Activated naive CD4-positive, alpha-beta T cell treated with anti-CD3 and anti-CD28 coated beads for 36 hours (primary cell): ENCODE measurements at regions not wholly inside any gene's neighbourhood (a gene's known extent, or its start where the extent isn't known, plus 50 kb on each side); places are given as distances from the start of the nearest gene placed in this dataset.

Experiments used
- CTCF ChIA-PET: fragments of 350-600 bp; sonication (Branson Sonifier 250); formaldehyde crosslinking; loops from one replicate; lab custom pipeline; 2021; ENCODE audit warnings: antibody characterized with exemption; lab: Charles Lee
- DNase-seq: peaks from one replicate; pipeline ENCODE4 v3.0.0-alpha.2; 2020
- H3K27ac Mint-ChIP-seq: one replicate; pipeline ENCODE4 v1.8.0; 2021; ENCODE audit warnings: mild to moderate bottlenecking, mixed read lengths
- H3K27me3 Mint-ChIP-seq: one replicate; pipeline ENCODE4 v1.8.0; 2021; ENCODE audit warnings: low read depth, mixed read lengths
- H3K36me3 Mint-ChIP-seq: one replicate; pipeline ENCODE4 v1.8.0; 2021; ENCODE audit warnings: low read depth, mixed read lengths
- H3K4me1 Mint-ChIP-seq: one replicate; pipeline ENCODE4 v1.8.0; 2021; ENCODE audit warnings: low read depth, mixed read lengths
- H3K4me3 Mint-ChIP-seq: one replicate; pipeline ENCODE4 v1.8.0; 2021; ENCODE audit warnings: mild to moderate bottlenecking, moderate library complexity, mixed read lengths
- H3K9me3 Mint-ChIP-seq: one replicate; pipeline ENCODE4 v1.8.0; 2021; ENCODE audit warnings: mixed read lengths
- intact Hi-C: fragments of 100-400 bp; cut with micrococcal nuclease; formaldehyde crosslinking; loops from one replicate; pipeline ENCODE4 v1.15.1; 2023

GRCh38 chr17:13931111-13931526 lies 138.2 kb upstream of the COX10 start:
- H3K9me3 Mint-ChIP-seq, result no peaks in the 10 kb centered on the region
- CTCF ChIA-PET, result interaction anchor here (0.7 kb wide), 1 partner anchor 393 kb away, joined by 3 read pairs; no protein-coding TSS in a partner anchor
- DNase-seq, result no peak
- no peaks in the 10 kb centered on the region for H3K36me3 Mint-ChIP-seq
- no peak overlapping the region for H3K4me3 Mint-ChIP-seq
- no peaks in the 10 kb centered on the region for H3K27me3 Mint-ChIP-seq
- H3K4me1 Mint-ChIP-seq, result no peaks in the 10 kb centered on the region
- intact Hi-C loops, result no loop called here
- H3K27ac Mint-ChIP-seq, result no peak overlapping the region

- CTCF ChIA-PET, result interaction anchor here (0.6 kb wide), 1 partner anchor 25 kb away, joined by 5 read pairs; no protein-coding TSS in a partner anchor
- no peaks in the 10 kb centered on the region for H3K27me3 Mint-ChIP-seq
- H3K4me1 Mint-ChIP-seq, result no peaks in the 10 kb centered on the region
- intact Hi-C loops, result no loop called here
- no peaks in the 10 kb centered on the region for H3K9me3 Mint-ChIP-seq
- no peak overlapping the region for H3K4me3 Mint-ChIP-seq
- H3K36me3 Mint-ChIP-seq, result no peaks in the 10 kb centered on the region
- no peak overlapping the region for H3K27ac Mint-ChIP-seq
- DNase-seq, result no peak
Measured at GRCh38 chr17:13931800-13932460, 137.4 kb upstream of the COX10 start.

- Mint-ChIP-seq H3K4me1 (no peaks in the 10 kb centered on the region), H3K27me3 (no peaks in the 10 kb centered on the region), H3K36me3 (no peaks in the 10 kb centered on the region), H3K4me3 (no peak overlapping the region), H3K27ac (no peak overlapping the region), H3K9me3 (peaks cover 2% of the 10 kb centered on the region)
- CTCF ChIA-PET, result no interaction called here
- intact Hi-C loops, result no loop called here
- no peak for DNase-seq
Measured at GRCh38 chr17:13933441-13934276, 135.6 kb upstream of the COX10 start.

- no peak for DNase-seq
- Mint-ChIP-seq H3K27me3 (no peaks in the 10 kb centered on the region), H3K9me3 (peaks cover 2% of the 10 kb centered on the region), H3K4me1 (no peaks in the 10 kb centered on the region), H3K36me3 (peaks cover 4% of the 10 kb centered on the region), H3K4me3 (no peak overlapping the region), H3K27ac (no peak overlapping the region)
- intact Hi-C loops, result no loop called here
- CTCF ChIA-PET, result no interaction called here
Measured at GRCh38 chr17:13939222-13939621, 130.1 kb upstream of the COX10 start.

- Mint-ChIP-seq H3K9me3 (peaks cover 2% of the 10 kb centered on the region), H3K27ac (no peak overlapping the region), H3K4me3 (no peak overlapping the region), H3K4me1 (no peaks in the 10 kb centered on the region), H3K27me3 (no peaks in the 10 kb centered on the region), H3K36me3 (peaks cover 4% of the 10 kb centered on the region)
- CTCF ChIA-PET, result no interaction called here
- no peak for DNase-seq
- intact Hi-C loops, result no loop called here
Measured at GRCh38 chr17:13940858-13941665, 128.2 kb upstream of the COX10 start.

- CTCF ChIA-PET, result no interaction called here
- Mint-ChIP-seq H3K9me3 (peaks cover 2% of the 10 kb centered on the region), H3K4me1 (no peaks in the 10 kb centered on the region), H3K4me3 (no peak overlapping the region), H3K27ac (no peak overlapping the region), H3K27me3 (no peaks in the 10 kb centered on the region), H3K36me3 (peaks cover 4% of the 10 kb centered on the region)
- intact Hi-C loops, result no loop called here
- DNase-seq, result no peak
Measured at GRCh38 chr17:13941781-13942180, 127.5 kb upstream of the COX10 start.

GRCh38 chr17:13943909-13944308 lies 125.4 kb upstream of the COX10 start:
- Mint-ChIP-seq H3K4me1 (no peaks in the 10 kb centered on the region), H3K4me3 (no peak overlapping the region), H3K27me3 (no peaks in the 10 kb centered on the region), H3K36me3 (peaks cover 4% of the 10 kb centered on the region), H3K9me3 (no peaks in the 10 kb centered on the region), H3K27ac (no peak overlapping the region)
- intact Hi-C loops, result no loop called here
- no peak for DNase-seq
- CTCF ChIA-PET, result no interaction called here

GRCh38 chr17:13947499-13947898 lies 121.8 kb upstream of the COX10 start:
- H3K27me3 Mint-ChIP-seq, result no peaks in the 10 kb centered on the region
- DNase-seq, result no peak
- no peaks in the 10 kb centered on the region for H3K9me3 Mint-ChIP-seq
- no peaks in the 10 kb centered on the region for H3K36me3 Mint-ChIP-seq
- CTCF ChIA-PET, result no interaction called here
- H3K4me3 Mint-ChIP-seq, result no peak overlapping the region
- no peak overlapping the region for H3K27ac Mint-ChIP-seq
- no peaks in the 10 kb centered on the region for H3K4me1 Mint-ChIP-seq
- intact Hi-C loops, result no loop called here

- Mint-ChIP-seq H3K36me3 (no peaks in the 10 kb centered on the region), H3K4me1 (no peaks in the 10 kb centered on the region), H3K27me3 (no peaks in the 10 kb centered on the region), H3K4me3 (no peak overlapping the region), H3K9me3 (no peaks in the 10 kb centered on the region), H3K27ac (no peak overlapping the region)
- no peak for DNase-seq
- CTCF ChIA-PET, result no interaction called here
- intact Hi-C loops, result no loop called here
Measured at GRCh38 chr17:13952009-13952750, 117.1 kb upstream of the COX10 start.

- DNase-seq, result no peak
- Mint-ChIP-seq H3K4me1 (no peaks in the 10 kb centered on the region), H3K36me3 (no peaks in the 10 kb centered on the region), H3K27ac (no peak overlapping the region), H3K9me3 (no peaks in the 10 kb centered on the region), H3K27me3 (no peaks in the 10 kb centered on the region), H3K4me3 (no peak overlapping the region)
- CTCF ChIA-PET, result no interaction called here
- intact Hi-C loops, result no loop called here
Measured at GRCh38 chr17:13953841-13954240, 115.5 kb upstream of the COX10 start.

- no peaks in the 10 kb centered on the region for H3K27me3 Mint-ChIP-seq
- H3K9me3 Mint-ChIP-seq, result no peaks in the 10 kb centered on the region
- no peak for DNase-seq
- peaks cover 3% of the 10 kb centered on the region for H3K4me1 Mint-ChIP-seq
- intact Hi-C loops, result no loop called here
- CTCF ChIA-PET, result no interaction called here
- no peak overlapping the region for H3K27ac Mint-ChIP-seq
- H3K36me3 Mint-ChIP-seq, result no peaks in the 10 kb centered on the region
- H3K4me3 Mint-ChIP-seq, result no peak overlapping the region
Measured at GRCh38 chr17:13957636-13958035, 111.7 kb upstream of the COX10 start.

- Mint-ChIP-seq H3K4me1 (peaks cover 6% of the 10 kb centered on the region), H3K27ac (no peak overlapping the region), H3K36me3 (no peaks in the 10 kb centered on the region), H3K4me3 (no peak overlapping the region), H3K9me3 (no peaks in the 10 kb centered on the region), H3K27me3 (no peaks in the 10 kb centered on the region)
- DNase-seq, result no peak
- intact Hi-C loops, result no loop called here
- CTCF ChIA-PET, result no interaction called here
Measured at GRCh38 chr17:13958773-13959172, 110.5 kb upstream of the COX10 start.
